HepG2 (cell line): ENCODE measurements at regions not wholly inside any gene's neighbourhood (a gene's known extent, or its start where the extent isn't known, plus 50 kb on each side); places are given as distances from the start of the nearest gene placed in this dataset.
"Not testable (repeated sequence)": the region's sequence is repeated elsewhere in the genome, so short reads cannot be mapped to it uniquely, and the experiment has no call there.

Experiments
- ATAC-seq: fragments of 200-7000 bp; cut with Tn5 transposase; 3 replicates; pipeline ENCODE4 v1.9.1; 2020; ENCODE audit warnings: mild to moderate bottlenecking, moderate library complexity
- BruUV-seq: library from RNA; stranded (reverse); fragments of 400-500 nt; replicated peaks from 2 replicates; lab custom pipeline; 2021; lab: Mats Ljungman, UMichigan
- CTCF ChIA-PET: fragments of 300-600 bp; formaldehyde crosslinking; extraction: SDS; loops from one replicate; lab custom pipeline; 2021; ENCODE audit warnings: low total read pairs, inconsistent platforms, low intra/inter-chr PET ratio; lab: Yijun Ruan, JAX
- POLR2A ChIA-PET: fragments of 350-600 bp; sonication (Branson Sonifier 250); formaldehyde crosslinking; loops from one replicate; lab custom pipeline; 2020; ENCODE audit warnings: antibody characterized with exemption, inconsistent platforms; lab: Yijun Ruan, JAX
- DNase-seq: peaks from one replicate; pipeline ENCODE4 v3.0.0-alpha.2; 2015; ENCODE audit warnings: low spot score
- FAIRE-seq: peaks from 3 replicates; lab custom pipeline; 2011; peaks lifted over from hg19 to GRCh38; lab: Jason Lieb, UNC
- H2AFZ ChIP-seq: one replicate; pipeline ENCODE4 v1.6.1; 2011; ENCODE audit warnings: low read length, inconsistent platforms
- H3K27ac ChIP-seq: fragments of 300-600 bp; 3 replicates; pipeline ENCODE4 v1.8.0; 2011; ENCODE audit warnings: mixed run types, mild to moderate bottlenecking, mixed read lengths, low read length, inconsistent platforms; ENCODE audit not compliant: insufficient read depth; ENCODE audit errors: extremely low read length
- H3K27me3 ChIP-seq, 2 experiments: fragments of 200-600 bp in 1 of 2; 2 replicates in 1 of 2; 3 replicates in 1 of 2; pipeline versions ENCODE4 v1.6.0 to v1.8.0; 2011; ENCODE audit warnings: low read length in 2 of 2, mild to moderate bottlenecking in 2 of 2, moderate library complexity in 2 of 2, inconsistent platforms in 1 of 2; ENCODE audit not compliant: insufficient read depth in 2 of 2, control insufficient read depth in 1 of 2
- H3K36me3 ChIP-seq, 2 experiments: fragments of 200-600 bp in 1 of 2; replicated peaks in 1 of 2; 2 replicates in 1 of 2; 3 replicates in 1 of 2; pipeline versions ENCODE4 v1.5.1 to v1.8.0; 2011; ENCODE audit warnings: low read length in 2 of 2, inconsistent platforms in 1 of 2; ENCODE audit not compliant: insufficient read depth in 2 of 2, control insufficient read depth in 1 of 2
- H3K4me1 ChIP-seq: 2 replicates; pipeline ENCODE4 v1.5.1; 2012; ENCODE audit warnings: low read length, inconsistent platforms; ENCODE audit not compliant: insufficient read depth
- H3K4me2 ChIP-seq: 2 replicates; pipeline ENCODE4 v1.6.0; 2011; ENCODE audit warnings: low read depth, low read length, inconsistent platforms
- H3K4me3 ChIP-seq, 3 experiments: fragments of 200-600 bp in 1 of 3; sonication (generic), shearing (Covaris generic) in 1 of 3; replicated peaks in 1 of 3; 2 replicates each; pipeline ENCODE4 v1.5.1; 2011 to 2016; ENCODE audit warnings: low read length in 3 of 3, inconsistent platforms in 2 of 3, low read depth in 2 of 3, mild to moderate bottlenecking in 2 of 3, control low read depth in 1 of 3, mixed read lengths in 1 of 3; ENCODE audit not compliant: insufficient read depth in 1 of 3
- H3K79me2 ChIP-seq: one replicate; pipeline ENCODE4 v1.6.1; 2011; ENCODE audit warnings: low read length, inconsistent platforms; ENCODE audit not compliant: insufficient read depth
- H3K9ac ChIP-seq: 2 replicates; pipeline ENCODE4 v1.6.0; 2011; ENCODE audit warnings: mild to moderate bottlenecking, low read depth, low read length, inconsistent platforms; ENCODE audit not compliant: insufficient read depth
- H3K9me3 ChIP-seq: 2 replicates; pipeline ENCODE4 v1.5.1; 2012; ENCODE audit warnings: mild to moderate bottlenecking, low read length
- H4K20me1 ChIP-seq: 2 replicates; pipeline ENCODE4 v1.6.0; 2011; ENCODE audit warnings: inconsistent platforms, mild to moderate bottlenecking, low read length, moderate library complexity; ENCODE audit not compliant: insufficient read depth
- CHD2 ChIP-seq: IDR thresholded peaks from 2 replicates; pipeline ENCODE4 v1.6.1; 2011; ENCODE audit warnings: low read depth, low read length, improper control_type of control experiment
- ETS1 ChIP-seq: sonication (generic); formaldehyde crosslinking; IDR thresholded peaks from 2 replicates; pipeline ENCODE4 v1.4.0; 2020; ENCODE audit warnings: missing genetic modification reagents
- SALL1 ChIP-seq: sonication (generic); formaldehyde crosslinking; IDR thresholded peaks from 2 replicates; pipeline ENCODE4 v1.8.0; 2022; ENCODE audit warnings: mild to moderate bottlenecking, missing genetic modification reagents
- ZNF549 ChIP-seq: sonication (generic); formaldehyde crosslinking; IDR thresholded peaks from 2 replicates; pipeline ENCODE4 v1.5.0; 2020; ENCODE audit warnings: missing genetic modification reagents
- ZNF598 ChIP-seq: sonication (generic); formaldehyde crosslinking; IDR thresholded peaks from 2 replicates; pipeline ENCODE4 v1.5.1; 2020; ENCODE audit warnings: mild to moderate bottlenecking, missing genetic modification reagents, borderline replicate concordance
- ZNF782 ChIP-seq: sonication (generic); formaldehyde crosslinking; IDR thresholded peaks from 2 replicates; pipeline ENCODE4 v1.4.0; 2020; ENCODE audit warnings: missing genetic modification reagents, mild to moderate bottlenecking, borderline replicate concordance
- WGBS: methylation state at CpG from one replicate; pipeline ENCODE4 v1.1.6; 2017; ENCODE audit warnings: low lambda C conversion rate; 5-methylcytosine and 5-hydroxymethylcytosine counted together
- in situ Hi-C: cut with HindIII; loops from 2 replicates; pipeline ENCODE4 v1.10.0; 2017; ENCODE audit warnings: low pct_unique_long_range_greater_than_20kb; ENCODE audit not compliant: extremely low pct_ligation_motif_present
- intact Hi-C: fragments of 100-400 bp; cut with micrococcal nuclease; formaldehyde crosslinking; loops from one replicate; pipeline ENCODE4 v1.10.0; 2022; ENCODE audit not compliant: unreplicated experiment

- H3K27me3 ChIP-seq, H3K9ac ChIP-seq, CTCF ChIA-PET, H3K4me1 ChIP-seq, H3K9me3 ChIP-seq, H4K20me1 ChIP-seq, H3K4me3 ChIP-seq, H3K36me3 ChIP-seq, H3K79me2 ChIP-seq, H3K27ac ChIP-seq, in situ Hi-C loops, intact Hi-C loops, BruUV-seq, POLR2A ChIA-PET, H2AFZ ChIP-seq: not testable (repeated sequence)
- ATAC-seq: peak; percentile 90
- peak; percentile 15 for DNase-seq
- peak overlapping the region; percentile 55 for H3K4me2 ChIP-seq
- peak; percentile 36 for FAIRE-seq
- 10% methylated on average over 4 of the region's 12 CpGs for WGBS
These were observed 1105.7 kb downstream of the STPG2 start for GRCh38 chr4:97037411-97038145.

- Histone ChIP-seq H3K4me2 (peak overlapping the region; percentile 55), H4K20me1 (no peaks in the 10 kb centered on the region), H3K4me3 (no peak overlapping the region), H3K36me3 (no peaks in the 10 kb centered on the region), H3K79me2 (no peaks in the 10 kb centered on the region), H3K9me3 (no peaks in the 10 kb centered on the region), H2AFZ (no peak overlapping the region), H3K27me3 (no peaks in the 10 kb centered on the region), H3K27ac (no peak overlapping the region), H3K9ac (no peak overlapping the region), H3K4me1 (no peaks in the 10 kb centered on the region)
- TF ChIP-seq CHD2: no peak
- no peak for TF ChIP-seq ETS1 (CRISPR knock-in tag)
- TF ChIP-seq ZNF598: no peak
- TF ChIP-seq ZNF782 (CRISPR knock-in tag): no peak
- no peak for TF ChIP-seq ZNF549 (CRISPR knock-in tag)
- no peak for TF ChIP-seq SALL1
- whole genome bisulfite sequencing: 44% methylated on average over 2 of the region's 9 CpGs
- DNase-seq (no peak), FAIRE-seq (no peak), ATAC-seq (peak; percentile 28)
- intact Hi-C loops (no loop called here), in situ Hi-C loops (no loop called here)
- no TSS peak for BruUV-seq
- POLR2A ChIA-PET: no interaction called here
- CTCF ChIA-PET: no interaction called here
These were observed 1105.1 kb downstream of the STPG2 start for GRCh38 chr4:97038146-97038516.
